ENCODE measurements at regions not wholly inside any gene's neighbourhood (a gene's known extent, or its start where the extent isn't known, plus 50 kb on each side); places are given as distances from the start of the nearest gene placed in this dataset.

- TF ChIP-seq GATA2 (IDR thresholded peaks at IDR 0.05; ENCODE audit: insufficient read depth, insufficient read length, low read depth, low read length) (no peak), EZH2 (IDR thresholded peaks at IDR 0.05; ENCODE audit: borderline replicate concordance, low read depth, low read length, severe bottlenecking) (no peak), CTCF (IDR thresholded peaks at IDR 0.05; ENCODE audit: extremely low read depth in 1 of 2, insufficient read depth in 1 of 2, low read depth in 1 of 2, low read length in 2 of 2) (no peak), POLR2A (IDR thresholded peaks at IDR 0.05; ENCODE audit: low read depth, low read length) (no peak), POLR2AphosphoS5 (IDR thresholded peaks at IDR 0.05; ENCODE audit: insufficient read depth, low read depth, low read length) (no peak), MYC (IDR thresholded peaks at IDR 0.05; ENCODE audit: low read depth, low read length) (no peak), JUN (IDR thresholded peaks at IDR 0.05; ENCODE audit: borderline replicate concordance, insufficient read depth, insufficient read length, low read depth) (no peak), FOS (IDR thresholded peaks at IDR 0.05; ENCODE audit: borderline replicate concordance, insufficient read depth, low read length) (no peak), MAX (IDR thresholded peaks at IDR 0.05; ENCODE audit: insufficient read depth, insufficient read length) (no peak)
Measured at GRCh38 chr10:105798328-105798889, 1157.3 kb downstream of the SORCS3 start.

Data from endothelial cell of umbilical vein (primary cell).